Neural cell (in vitro differentiated cells): ENCODE measurements at regions not wholly inside any gene's neighbourhood (a gene's known extent, or its start where the extent isn't known, plus 50 kb on each side); places are given as distances from the start of the nearest gene placed in this dataset.

Experiments
- H2AFZ ChIP-seq: fragments of 200-600, 300-800 bp; sonication (generic), shearing (Covaris generic); 2 replicates; pipeline ENCODE4 v1.6.0; 2014; ENCODE audit warnings: low read depth, mild to moderate bottlenecking, antibody characterized with exemption, low read length, moderate library complexity
- H3F3A ChIP-seq: fragments of 200-600 bp; shearing (Covaris generic); 2 replicates; pipeline ENCODE4 v1.6.1; 2016; ENCODE audit warnings: mild to moderate bottlenecking, moderate library complexity, mixed read lengths, antibody characterized with exemption, low read length; ENCODE audit not compliant: insufficient read depth, poor library complexity, severe bottlenecking
- H3K27ac ChIP-seq: fragments of 200-600, 300-800 bp; sonication (generic), shearing (Covaris generic); 2 replicates; pipeline ENCODE4 v1.5.1; 2014; ENCODE audit warnings: mild to moderate bottlenecking, low read length, moderate library complexity
- H3K27me3 ChIP-seq: fragments of 300-800, 200-600 bp; sonication (generic), shearing (Covaris generic); 2 replicates; pipeline ENCODE4 v1.6.0; 2014; ENCODE audit warnings: mild to moderate bottlenecking, low read depth, low read length, moderate library complexity; ENCODE audit not compliant: insufficient read depth
- H3K36me3 ChIP-seq: fragments of 300-800, 200-600 bp; sonication (generic), shearing (Covaris generic); 2 replicates; pipeline ENCODE4 v1.5.1; 2014; ENCODE audit warnings: mild to moderate bottlenecking, antibody characterized with exemption, low read length, moderate library complexity; ENCODE audit not compliant: insufficient read depth
- H3K4me2 ChIP-seq: fragments of 300-800, 200-600 bp; sonication (generic), shearing (Covaris generic); 2 replicates; pipeline ENCODE4 v1.6.0; 2014; ENCODE audit warnings: mild to moderate bottlenecking, low read length
- H3K4me3 ChIP-seq: fragments of 300-800, 200-600 bp; sonication (generic), shearing (Covaris generic); 2 replicates; pipeline ENCODE4 v1.5.1; 2014; ENCODE audit warnings: mild to moderate bottlenecking, low read length, moderate library complexity
- H3K79me2 ChIP-seq: fragments of 200-600 bp; shearing (Covaris generic); replicated peaks from 2 replicates; pipeline ENCODE4 v1.6.0; 2014; ENCODE audit warnings: mild to moderate bottlenecking, low read length, moderate library complexity; ENCODE audit not compliant: insufficient read depth
- H3K9ac ChIP-seq: fragments of 300-800, 200-600 bp; sonication (generic), shearing (Covaris generic); 2 replicates; pipeline ENCODE4 v1.6.1; 2016; ENCODE audit warnings: mild to moderate bottlenecking, low read length, mixed read lengths
- H3K9me2 ChIP-seq: fragments of 200-600 bp; shearing (Covaris generic); 2 replicates; pipeline ENCODE4 v1.6.1; 2016; ENCODE audit warnings: mild to moderate bottlenecking, low read length, mixed read lengths; ENCODE audit not compliant: insufficient read depth
- H3K9me3 ChIP-seq: fragments of 200-600, 300-800 bp; sonication (generic), shearing (Covaris generic); 2 replicates; pipeline ENCODE4 v1.6.1; 2016; ENCODE audit warnings: mild to moderate bottlenecking, mixed run types, low read length, moderate library complexity, mixed read lengths
- H4K20me1 ChIP-seq: fragments of 200-600 bp; shearing (Covaris generic); 2 replicates; pipeline ENCODE4 v1.6.1; 2016; ENCODE audit warnings: mild to moderate bottlenecking, mixed run types; ENCODE audit not compliant: insufficient read depth
- CTCF ChIP-seq: fragments of 450-650 bp; IDR thresholded peaks from 2 replicates; pipeline ENCODE4 v1.5.1; 2014; ENCODE audit warnings: antibody characterized with exemption, mild to moderate bottlenecking, moderate library complexity; ENCODE audit not compliant: poor library complexity, severe bottlenecking
- EP300 ChIP-seq: fragments of 450-650 bp; conservative IDR thresholded peaks from 2 replicates; pipeline ENCODE4 v1.6.1; 2014; ENCODE audit warnings: antibody characterized with exemption, mild to moderate bottlenecking, moderate library complexity; ENCODE audit not compliant: poor library complexity, severe bottlenecking
- EZH2 ChIP-seq: fragments of 200-600, 300-800 bp; shearing (Covaris generic), sonication (generic); IDR thresholded peaks from 2 replicates; pipeline ENCODE4 v1.6.1; 2014; ENCODE audit warnings: antibody characterized with exemption, low read length, borderline replicate concordance, mild to moderate bottlenecking; ENCODE audit not compliant: insufficient read depth, poor library complexity, severe bottlenecking
- MXI1 ChIP-seq: fragments of 450-650 bp; conservative IDR thresholded peaks from 2 replicates; pipeline ENCODE4 v1.6.1; 2014; ENCODE audit warnings: antibody characterized with exemption, mild to moderate bottlenecking; ENCODE audit not compliant: poor library complexity, severe bottlenecking
- POLR2AphosphoS5 ChIP-seq: IDR thresholded peaks from 2 replicates; pipeline ENCODE4 v1.6.1; 2012
- RAD21 ChIP-seq: fragments of 450-650 bp; conservative IDR thresholded peaks from 2 replicates; pipeline ENCODE4 v1.6.1; 2014; ENCODE audit warnings: antibody characterized with exemption, mild to moderate bottlenecking, moderate library complexity
- REST ChIP-seq: IDR thresholded peaks from 2 replicates; pipeline ENCODE4 v1.6.1; 2012; ENCODE audit warnings: borderline replicate concordance
- SMC3 ChIP-seq: fragments of 450-650 bp; conservative IDR thresholded peaks from 2 replicates; pipeline ENCODE4 v1.6.1; 2014; ENCODE audit warnings: antibody characterized with exemption, mild to moderate bottlenecking, moderate library complexity; ENCODE audit not compliant: poor library complexity
- TAF1 ChIP-seq: IDR thresholded peaks from 2 replicates; pipeline ENCODE4 v1.6.1; 2012; ENCODE audit warnings: low read depth

- Histone ChIP-seq H3K36me3 (no peaks in the 10 kb centered on the region), H3K9me2 (no peaks in the 10 kb centered on the region)
These were observed 324.4 kb upstream of the NT5E start for GRCh38 chr6:85125526-85125925.

GRCh38 chr6:85124472-85125354 lies 325.2 kb upstream of the NT5E start:
- H3K36me3 ChIP-seq = no peaks in the 10 kb centered on the region
- H3K27me3 ChIP-seq = no peaks in the 10 kb centered on the region
- H3K79me2 ChIP-seq = no peaks in the 10 kb centered on the region
- TF ChIP-seq TAF1 (no peak), RAD21 (no peak), EP300 (no peak), POLR2AphosphoS5 (no peak), REST (no peak), SMC3 (no peak), CTCF (no peak), EZH2 (no peak), MXI1 (no peak)
- no peaks in the 10 kb centered on the region for H4K20me1 ChIP-seq
- H3K9ac ChIP-seq = no peak overlapping the region
- no peaks in the 10 kb centered on the region for H3K9me3 ChIP-seq
- no peak overlapping the region for H3K4me3 ChIP-seq
- H3F3A ChIP-seq = no peaks in the 10 kb centered on the region
- no peak overlapping the region for H3K4me2 ChIP-seq
- no peaks in the 10 kb centered on the region for H3K9me2 ChIP-seq
- H3K27ac ChIP-seq = no peak overlapping the region
- no peak overlapping the region for H2AFZ ChIP-seq

More at GRCh38 chr6:85125526-85125925, 324.4 kb upstream of the NT5E start:
- Histone ChIP-seq H3K4me2 (no peak overlapping the region), H3K27ac (no peak overlapping the region), H3K9ac (no peak overlapping the region), H3K27me3 (no peaks in the 10 kb centered on the region), H3K4me3 (no peak overlapping the region), H2AFZ (no peak overlapping the region), H3K79me2 (no peaks in the 10 kb centered on the region), H4K20me1 (no peaks in the 10 kb centered on the region), H3F3A (no peaks in the 10 kb centered on the region), H3K9me3 (no peaks in the 10 kb centered on the region)
- TF ChIP-seq SMC3 = no peak
- TF ChIP-seq RAD21 = no peak
- TF ChIP-seq REST = no peak
- no peak for TF ChIP-seq POLR2AphosphoS5
